ENCODE measurements at regions not wholly inside any gene's neighbourhood (a gene's known extent, or its start where the extent isn't known, plus 50 kb on each side); places are given as distances from the start of the nearest gene placed in this dataset.
A peak's percentile ranks its signal among the peaks of the same experiment; 100 is the strongest.

- DNase-seq (ENCODE audit: low read depth in 2 of 3, low spot score in 2 of 3), result no peak
Measured at GRCh38 chr16:7021653-7022275, 310.9 kb upstream of the RBFOX1 start.

GRCh38 chr16:7017006-7017662 is 315.5 kb upstream of the RBFOX1 start:
- DNase-seq (ENCODE audit: low read depth in 2 of 3, low spot score in 2 of 3), result no peak

- DNase-seq (ENCODE audit: low read depth in 2 of 3, low spot score in 2 of 3), result no peak
Measured at GRCh38 chr16:7014756-7015155, 317.9 kb upstream of the RBFOX1 start.

- peak in 2 of 3 donors; percentile 4 to 53 for DNase-seq (ENCODE audit: low read depth in 2 of 3, low spot score in 2 of 3)
Measured at GRCh38 chr16:7013990-7014389, 318.7 kb upstream of the RBFOX1 start.

- no peak for DNase-seq (ENCODE audit: low read depth in 2 of 3, low spot score in 2 of 3)
Measured at GRCh38 chr16:7004266-7004665, 328.4 kb upstream of the RBFOX1 start.

- DNase-seq (ENCODE audit: low read depth in 2 of 3, low spot score in 2 of 3), result no peak
Measured at GRCh38 chr16:6993544-6993943, 339.1 kb upstream of the RBFOX1 start.

- DNase-seq (ENCODE audit: low read depth in 2 of 3, low spot score in 2 of 3), result no peak
Measured at GRCh38 chr16:6988846-6989245, 343.8 kb upstream of the RBFOX1 start.

GRCh38 chr16:6977916-6978315 is 354.7 kb upstream of the RBFOX1 start:
- no peak for DNase-seq (ENCODE audit: low read depth in 2 of 3, low spot score in 2 of 3)

- no peak for DNase-seq (ENCODE audit: low read depth in 2 of 3, low spot score in 2 of 3)
Measured at GRCh38 chr16:6977291-6977690, 355.4 kb upstream of the RBFOX1 start.

- no peak for DNase-seq (ENCODE audit: low read depth in 2 of 3, low spot score in 2 of 3)
Measured at GRCh38 chr16:6976716-6977115, 355.9 kb upstream of the RBFOX1 start.

GRCh38 chr16:6970171-6970857 is 362.3 kb upstream of the RBFOX1 start:
- DNase-seq (ENCODE audit: low read depth in 2 of 3, low spot score in 2 of 3), result no peak

GRCh38 chr16:6969594-6969993 is 363.1 kb upstream of the RBFOX1 start:
- no peak for DNase-seq (ENCODE audit: low read depth in 2 of 3, low spot score in 2 of 3)

GRCh38 chr16:6967796-6968320 is 364.8 kb upstream of the RBFOX1 start:
- DNase-seq (ENCODE audit: low read depth in 2 of 3, low spot score in 2 of 3), result no peak

GRCh38 chr16:6966925-6967324 is 365.7 kb upstream of the RBFOX1 start:
- no peak for DNase-seq (ENCODE audit: low read depth in 2 of 3, low spot score in 2 of 3)

- DNase-seq (ENCODE audit: low read depth in 2 of 3, low spot score in 2 of 3), result no peak
Measured at GRCh38 chr16:6964679-6965078, 368.0 kb upstream of the RBFOX1 start.

GRCh38 chr16:6961704-6962103 is 370.9 kb upstream of the RBFOX1 start:
- DNase-seq (ENCODE audit: low read depth in 2 of 3, low spot score in 2 of 3), result no peak

GRCh38 chr16:6958184-6958583 is 374.5 kb upstream of the RBFOX1 start:
- no peak for DNase-seq (ENCODE audit: low read depth in 2 of 3, low spot score in 2 of 3)

- DNase-seq (ENCODE audit: low read depth in 2 of 3, low spot score in 2 of 3), result no peak
Measured at GRCh38 chr16:6957681-6958080, 375.0 kb upstream of the RBFOX1 start.

- DNase-seq (ENCODE audit: low read depth in 2 of 3, low spot score in 2 of 3), result no peak
Measured at GRCh38 chr16:6956511-6956910, 376.1 kb upstream of the RBFOX1 start.

GRCh38 chr16:6955303-6955702 is 377.3 kb upstream of the RBFOX1 start:
- DNase-seq (ENCODE audit: low read depth in 2 of 3, low spot score in 2 of 3), result no peak

GRCh38 chr16:6949240-6949639 is 383.4 kb upstream of the RBFOX1 start:
- DNase-seq (ENCODE audit: low read depth in 2 of 3, low spot score in 2 of 3), result no peak

GRCh38 chr16:6947291-6947690 is 385.4 kb upstream of the RBFOX1 start:
- no peak for DNase-seq (ENCODE audit: low read depth in 2 of 3, low spot score in 2 of 3)
